ENCODE measurements at regions not wholly inside any gene's neighbourhood (a gene's known extent, or its start where the extent isn't known, plus 50 kb on each side); places are given as distances from the start of the nearest gene placed in this dataset.

DNA sequence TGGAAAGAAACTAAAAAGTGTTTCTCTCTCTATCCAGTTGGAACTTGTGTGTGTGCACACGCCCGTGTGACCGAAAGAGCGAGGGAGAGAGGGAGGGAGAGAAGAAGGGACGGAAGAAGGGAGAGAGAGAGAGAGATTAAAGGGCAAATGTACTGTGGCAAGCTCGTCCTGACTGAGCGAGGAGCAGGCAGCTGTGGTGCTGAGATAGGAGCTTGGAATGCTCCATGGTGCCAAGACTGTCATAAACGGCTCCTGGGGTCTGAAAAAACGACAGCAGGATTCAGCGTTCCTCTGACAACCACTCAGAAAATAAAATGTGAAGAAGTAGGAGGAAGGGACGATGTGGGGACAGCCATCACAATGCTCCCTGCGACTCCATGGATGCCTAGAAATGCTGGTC, 276.0 kb downstream of the SV2B start:
- no peak overlapping the region for H3K4me2 ChIP-seq (ENCODE audit: low read length)
- TF ChIP-seq POLR2AphosphoS5 (IDR thresholded peaks at IDR 0.05), result no peak
- no peak for TF ChIP-seq RAD21 (conservative IDR thresholded peaks at IDR 0.05)
- TF ChIP-seq, protein P1, sequence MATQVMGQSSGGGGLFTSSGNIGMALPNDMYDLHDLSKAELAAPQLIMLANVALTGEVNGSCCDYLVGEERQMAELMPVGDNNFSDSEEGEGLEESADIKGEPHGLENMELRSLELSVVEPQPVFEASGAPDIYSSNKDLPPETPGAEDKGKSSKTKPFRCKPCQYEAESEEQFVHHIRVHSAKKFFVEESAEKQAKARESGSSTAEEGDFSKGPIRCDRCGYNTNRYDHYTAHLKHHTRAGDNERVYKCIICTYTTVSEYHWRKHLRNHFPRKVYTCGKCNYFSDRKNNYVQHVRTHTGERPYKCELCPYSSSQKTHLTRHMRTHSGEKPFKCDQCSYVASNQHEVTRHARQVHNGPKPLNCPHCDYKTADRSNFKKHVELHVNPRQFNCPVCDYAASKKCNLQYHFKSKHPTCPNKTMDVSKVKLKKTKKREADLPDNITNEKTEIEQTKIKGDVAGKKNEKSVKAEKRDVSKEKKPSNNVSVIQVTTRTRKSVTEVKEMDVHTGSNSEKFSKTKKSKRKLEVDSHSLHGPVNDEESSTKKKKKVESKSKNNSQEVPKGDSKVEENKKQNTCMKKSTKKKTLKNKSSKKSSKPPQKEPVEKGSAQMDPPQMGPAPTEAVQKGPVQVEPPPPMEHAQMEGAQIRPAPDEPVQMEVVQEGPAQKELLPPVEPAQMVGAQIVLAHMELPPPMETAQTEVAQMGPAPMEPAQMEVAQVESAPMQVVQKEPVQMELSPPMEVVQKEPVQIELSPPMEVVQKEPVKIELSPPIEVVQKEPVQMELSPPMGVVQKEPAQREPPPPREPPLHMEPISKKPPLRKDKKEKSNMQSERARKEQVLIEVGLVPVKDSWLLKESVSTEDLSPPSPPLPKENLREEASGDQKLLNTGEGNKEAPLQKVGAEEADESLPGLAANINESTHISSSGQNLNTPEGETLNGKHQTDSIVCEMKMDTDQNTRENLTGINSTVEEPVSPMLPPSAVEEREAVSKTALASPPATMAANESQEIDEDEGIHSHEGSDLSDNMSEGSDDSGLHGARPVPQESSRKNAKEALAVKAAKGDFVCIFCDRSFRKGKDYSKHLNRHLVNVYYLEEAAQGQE (IDR thresholded peaks at IDR 0.05; ENCODE audit: borderline replicate concordance), result no peak
- TF ChIP-seq, protein P2, sequence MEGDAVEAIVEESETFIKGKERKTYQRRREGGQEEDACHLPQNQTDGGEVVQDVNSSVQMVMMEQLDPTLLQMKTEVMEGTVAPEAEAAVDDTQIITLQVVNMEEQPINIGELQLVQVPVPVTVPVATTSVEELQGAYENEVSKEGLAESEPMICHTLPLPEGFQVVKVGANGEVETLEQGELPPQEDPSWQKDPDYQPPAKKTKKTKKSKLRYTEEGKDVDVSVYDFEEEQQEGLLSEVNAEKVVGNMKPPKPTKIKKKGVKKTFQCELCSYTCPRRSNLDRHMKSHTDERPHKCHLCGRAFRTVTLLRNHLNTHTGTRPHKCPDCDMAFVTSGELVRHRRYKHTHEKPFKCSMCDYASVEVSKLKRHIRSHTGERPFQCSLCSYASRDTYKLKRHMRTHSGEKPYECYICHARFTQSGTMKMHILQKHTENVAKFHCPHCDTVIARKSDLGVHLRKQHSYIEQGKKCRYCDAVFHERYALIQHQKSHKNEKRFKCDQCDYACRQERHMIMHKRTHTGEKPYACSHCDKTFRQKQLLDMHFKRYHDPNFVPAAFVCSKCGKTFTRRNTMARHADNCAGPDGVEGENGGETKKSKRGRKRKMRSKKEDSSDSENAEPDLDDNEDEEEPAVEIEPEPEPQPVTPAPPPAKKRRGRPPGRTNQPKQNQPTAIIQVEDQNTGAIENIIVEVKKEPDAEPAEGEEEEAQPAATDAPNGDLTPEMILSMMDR (IDR thresholded peaks at IDR 0.05; ENCODE audit: poor library complexity, severe bottlenecking), result no peak
- no peak for TF ChIP-seq TAF1 (IDR thresholded peaks at IDR 0.05; ENCODE audit: low read depth)
- no peak for TF ChIP-seq MXI1 (conservative IDR thresholded peaks at IDR 0.05; ENCODE audit: poor library complexity, severe bottlenecking)
- TF ChIP-seq EZH2 (IDR thresholded peaks at IDR 0.05; ENCODE audit: borderline replicate concordance, insufficient read depth, low read length, poor library complexity, severe bottlenecking), result no peak
- no peak for TF ChIP-seq EP300 (conservative IDR thresholded peaks at IDR 0.05; ENCODE audit: poor library complexity, severe bottlenecking)
- no peak for TF ChIP-seq SMC3 (conservative IDR thresholded peaks at IDR 0.05; ENCODE audit: poor library complexity)
- peaks cover 2% of the 10 kb centered on the region for H3K9me3 ChIP-seq (ENCODE audit: low read length)
- H3K9ac ChIP-seq (ENCODE audit: low read length), result no peak overlapping the region
- H3F3A ChIP-seq (ENCODE audit: insufficient read depth, low read length, poor library complexity, severe bottlenecking), result no peaks in the 10 kb centered on the region
- no peaks in the 10 kb centered on the region for H3K9me2 ChIP-seq (ENCODE audit: insufficient read depth, low read length)
- no peaks in the 10 kb centered on the region for H3K36me3 ChIP-seq (ENCODE audit: insufficient read depth, low read length)
- H4K20me1 ChIP-seq (ENCODE audit: insufficient read depth), result no peaks in the 10 kb centered on the region
- H3K27ac ChIP-seq (ENCODE audit: low read length), result no peak overlapping the region
- H2AFZ ChIP-seq (ENCODE audit: low read depth, low read length), result no peak overlapping the region
- H3K27me3 ChIP-seq (ENCODE audit: insufficient read depth, low read depth, low read length), result no peaks in the 10 kb centered on the region
- H3K4me3 ChIP-seq (ENCODE audit: low read length), result no peak overlapping the region
- no peaks in the 10 kb centered on the region for H3K79me2 ChIP-seq (replicated peaks; ENCODE audit: insufficient read depth, low read length)

DNA sequence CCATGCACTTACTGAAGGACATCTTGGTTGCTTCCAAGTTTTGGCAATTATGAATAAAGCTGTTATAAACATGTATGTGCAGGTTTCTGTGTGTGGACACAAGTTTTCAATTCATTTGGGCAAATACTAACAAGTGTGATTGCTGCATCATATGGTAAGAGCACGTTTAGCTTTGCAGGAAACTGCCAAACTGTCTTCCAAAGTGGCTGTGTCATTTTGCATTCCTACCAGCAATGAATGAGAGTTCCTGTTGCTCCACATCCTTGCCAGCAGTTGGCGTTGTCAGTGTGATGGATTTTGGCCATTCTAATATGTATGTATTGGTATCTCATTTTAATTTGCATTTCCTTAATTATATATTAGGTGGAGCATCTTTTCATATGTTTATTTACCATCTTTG, 280.1 kb downstream of the SV2B start:
- H3K9ac ChIP-seq (ENCODE audit: low read length), result no peak overlapping the region

More for the DNA sequence above, 280.1 kb downstream of the SV2B start:
- H3K36me3 ChIP-seq (ENCODE audit: insufficient read depth, low read length), result no peaks in the 10 kb centered on the region
- H3K4me2 ChIP-seq (ENCODE audit: low read length), result no peak overlapping the region
- no peaks in the 10 kb centered on the region for H3K9me2 ChIP-seq (ENCODE audit: insufficient read depth, low read length)
- no peaks in the 10 kb centered on the region for H3F3A ChIP-seq (ENCODE audit: insufficient read depth, low read length, poor library complexity, severe bottlenecking)
- TF ChIP-seq TAF1 (IDR thresholded peaks at IDR 0.05; ENCODE audit: low read depth) (no peak), EP300 (conservative IDR thresholded peaks at IDR 0.05; ENCODE audit: poor library complexity, severe bottlenecking) (no peak)
- TF ChIP-seq, protein P1 (IDR thresholded peaks at IDR 0.05; ENCODE audit: borderline replicate concordance), result no peak
- TF ChIP-seq, protein P2 (IDR thresholded peaks at IDR 0.05; ENCODE audit: poor library complexity, severe bottlenecking), result no peak
- no peaks in the 10 kb centered on the region for H3K9me3 ChIP-seq (ENCODE audit: low read length)
- no peak overlapping the region for H3K4me3 ChIP-seq (ENCODE audit: low read length)
- no peak overlapping the region for H2AFZ ChIP-seq (ENCODE audit: low read depth, low read length)
- H3K27ac ChIP-seq (ENCODE audit: low read length), result no peak overlapping the region
- no peaks in the 10 kb centered on the region for H3K27me3 ChIP-seq (ENCODE audit: insufficient read depth, low read depth, low read length)
- no peaks in the 10 kb centered on the region for H4K20me1 ChIP-seq (ENCODE audit: insufficient read depth)
- no peaks in the 10 kb centered on the region for H3K79me2 ChIP-seq (replicated peaks; ENCODE audit: insufficient read depth, low read length)
